GM18508 (cell line): ENCODE measurements at regions not wholly inside any gene's neighbourhood (a gene's known extent, or its start where the extent isn't known, plus 50 kb on each side); places are given as distances from the start of the nearest gene placed in this dataset.
A peak's percentile ranks its signal among the peaks of the same experiment; 100 is the strongest.

Experiments used
- ATAC-seq: cut with Tn5 transposase; IDR thresholded peaks from one replicate; pipeline ENCODE4 v1.9.1; 2021; ENCODE audit warnings: moderate number of reproducible peaks; ENCODE audit not compliant: insufficient read depth, unreplicated experiment

GRCh38 chr15:100703032-100703578, 100.7 kb downstream of the ASB7 start:
- ATAC-seq, result peak; percentile 97

GRCh38 chr15:100703671-100704070, 101.3 kb downstream of the ASB7 start:
- ATAC-seq, result no peak

- ATAC-seq, result no peak
Measured at GRCh38 chr15:100704281-100705055, 102.1 kb downstream of the ASB7 start.

- no peak for ATAC-seq
Measured at GRCh38 chr15:100705065-100705464, 102.7 kb downstream of the ASB7 start.

- no peak for ATAC-seq
Measured at GRCh38 chr15:100705841-100706240, 103.5 kb downstream of the ASB7 start.

GRCh38 chr15:100707229-100707628, 104.8 kb downstream of the ASB7 start:
- ATAC-seq, result no peak

- ATAC-seq, result no peak
Measured at GRCh38 chr15:100708916-100709315, 106.5 kb downstream of the ASB7 start.

GRCh38 chr15:100710222-100710621, 107.8 kb downstream of the ASB7 start:
- ATAC-seq, result no peak

- ATAC-seq, result no peak
Measured at GRCh38 chr15:100710744-100711515, 108.5 kb downstream of the ASB7 start.

- no peak for ATAC-seq
Measured at GRCh38 chr15:100711516-100712021, 109.2 kb downstream of the ASB7 start.

- ATAC-seq, result no peak
Measured at GRCh38 chr15:100712226-100712625, 109.8 kb downstream of the ASB7 start.

GRCh38 chr15:100713163-100713867, 110.9 kb downstream of the ASB7 start:
- ATAC-seq, result no peak

- no peak for ATAC-seq
Measured at GRCh38 chr15:100714034-100714748, 111.8 kb downstream of the ASB7 start.

- no peak for ATAC-seq
Measured at GRCh38 chr15:100714749-100715342, 112.5 kb downstream of the ASB7 start.

- ATAC-seq, result no peak
Measured at GRCh38 chr15:100715571-100716455, 113.4 kb downstream of the ASB7 start.

- no peak for ATAC-seq
Measured at GRCh38 chr15:100716456-100717085, 114.2 kb downstream of the ASB7 start.

GRCh38 chr15:100717596-100717995, 115.2 kb downstream of the ASB7 start:
- no peak for ATAC-seq
